GM12891 (cell line): ENCODE measurements at regions not wholly inside any gene's neighbourhood (a gene's known extent, or its start where the extent isn't known, plus 50 kb on each side); places are given as distances from the start of the nearest gene placed in this dataset.

Source experiments
- DNase-seq: peaks from one replicate; pipeline ENCODE4 v3.0.0; 2011; ENCODE audit warnings: low spot score; ENCODE audit not compliant: insufficient read length
- FAIRE-seq: peaks from 2 replicates; lab custom pipeline; 2011; peaks lifted over from hg19 to GRCh38; lab: Jason Lieb, UNC
- PAX5 ChIP-seq: IDR thresholded peaks from 2 replicates; pipeline ENCODE4 v1.6.1; 2011; ENCODE audit warnings: low read length, moderate library complexity, mild to moderate bottlenecking; ENCODE audit not compliant: insufficient read depth, severe bottlenecking
- POLR2A ChIP-seq: IDR thresholded peaks from 2 replicates; pipeline ENCODE4 v1.6.1; 2011; ENCODE audit warnings: low read depth, low read length, control low read depth
- POLR2AphosphoS5 ChIP-seq: IDR thresholded peaks from 2 replicates; pipeline ENCODE4 v1.6.1; 2011; ENCODE audit warnings: low read depth, low read length, control low read depth
- POU2F2 ChIP-seq: IDR thresholded peaks from 2 replicates; pipeline ENCODE4 v1.6.1; 2011; ENCODE audit warnings: low read depth, mild to moderate bottlenecking, control low read depth, low read length, moderate library complexity
- SPI1 ChIP-seq: IDR thresholded peaks from 2 replicates; pipeline ENCODE4 v1.6.1; 2011; ENCODE audit warnings: low read depth, low read length, control low read depth
- TAF1 ChIP-seq: IDR thresholded peaks from 2 replicates; pipeline ENCODE4 v1.6.1; 2011; ENCODE audit warnings: low read depth, low read length, control low read depth

DNA sequence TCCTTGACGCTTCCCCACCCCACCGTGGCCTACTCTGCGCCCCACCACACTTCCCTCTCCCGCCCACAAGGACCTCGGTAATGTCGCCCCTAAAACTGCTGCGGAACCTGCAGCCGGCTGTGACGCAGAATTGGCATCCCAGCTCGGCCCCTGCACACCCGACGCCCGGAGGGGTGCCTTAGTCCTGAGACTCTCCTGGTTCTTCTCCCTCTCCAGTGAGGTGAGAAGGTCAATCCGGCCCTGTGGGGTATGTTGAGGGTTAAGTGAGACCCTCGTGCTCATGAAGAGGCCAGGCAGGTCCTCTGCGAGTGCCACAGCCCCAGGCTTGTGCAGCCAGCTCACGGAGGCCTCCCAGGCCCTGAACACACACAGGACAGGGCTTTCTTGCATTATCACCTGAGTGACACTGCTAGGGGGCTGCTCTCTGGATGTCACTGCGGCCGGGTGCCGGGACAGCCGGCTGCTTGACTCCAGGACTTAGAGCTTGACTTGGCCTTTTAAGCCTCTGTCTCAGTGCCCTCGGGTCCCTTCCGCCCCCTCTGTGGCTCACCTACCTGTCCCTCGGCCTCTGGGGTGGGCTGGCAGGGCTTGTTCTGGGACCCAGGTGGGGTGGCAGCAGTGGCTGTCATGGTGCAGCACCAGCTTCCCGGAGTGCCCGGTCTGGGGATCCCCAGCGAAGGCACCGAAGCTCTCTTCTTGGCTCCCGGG is 106.9 kb upstream of the C14orf180 start:
- no peak for DNase-seq
- FAIRE-seq, result no peak
- TF ChIP-seq PAX5 (no peak), POLR2A (no peak), SPI1 (no peak), POU2F2 (no peak), TAF1 (no peak), POLR2AphosphoS5 (no peak)

DNA sequence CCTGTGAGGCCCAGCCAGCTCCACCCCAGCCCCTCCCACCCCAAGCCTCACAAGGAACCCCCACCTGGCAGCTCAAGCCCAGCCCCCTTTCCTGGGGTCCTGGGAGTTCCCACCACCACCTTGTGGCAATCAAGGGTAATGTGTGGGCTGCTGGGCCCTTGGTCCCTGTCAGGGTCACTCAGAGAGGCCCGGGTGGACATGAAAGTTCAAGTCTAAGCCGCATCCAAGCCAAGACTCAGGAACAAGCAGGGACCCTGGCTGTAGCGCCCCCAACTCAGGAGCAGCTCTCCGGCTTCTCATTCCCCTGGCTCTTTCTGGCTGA is 106.4 kb upstream of the C14orf180 start:
- DNase-seq, result no peak
- no peak for FAIRE-seq
- no peak for TF ChIP-seq PAX5

DNA sequence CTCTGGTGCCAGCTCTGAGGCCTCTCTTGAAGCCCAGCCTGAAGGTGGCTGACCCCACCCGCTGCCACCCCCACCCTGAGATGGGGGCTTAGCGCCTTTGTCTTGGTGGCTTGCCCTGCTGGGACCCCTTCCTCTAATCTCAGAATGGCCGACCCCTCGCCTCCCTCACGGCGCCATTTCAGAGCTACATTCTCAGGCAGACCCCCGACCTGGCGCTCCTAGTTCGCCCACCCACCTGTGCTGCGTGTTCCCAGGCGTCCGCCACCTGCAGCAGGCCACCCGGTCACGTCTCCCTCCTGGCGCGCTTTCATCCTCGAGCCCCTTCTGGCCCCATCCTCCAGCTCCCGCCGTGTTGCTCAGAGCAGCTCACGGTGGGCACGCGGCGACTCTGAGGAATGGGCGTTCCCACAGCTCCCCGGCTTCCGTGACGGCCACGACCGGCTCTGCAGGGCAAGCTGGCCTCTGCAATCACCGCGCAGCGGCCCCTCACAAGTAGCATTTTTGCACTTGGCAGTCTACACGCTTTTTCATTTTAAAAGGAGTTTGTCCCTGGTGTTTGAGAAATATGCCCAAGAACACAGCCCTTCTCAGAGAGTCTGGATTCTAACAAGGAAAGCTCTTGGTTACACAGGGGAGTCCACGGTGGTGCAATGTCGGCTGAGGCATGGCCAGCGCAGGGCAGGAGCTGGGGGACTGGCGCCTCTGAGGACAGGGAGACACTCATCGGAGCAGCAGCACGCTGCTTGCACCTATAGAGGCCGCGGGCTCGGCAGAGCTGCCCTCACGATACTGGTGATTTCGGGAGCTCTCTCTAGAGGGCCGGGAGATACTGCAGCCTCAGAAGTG is 105.7 kb upstream of the C14orf180 start:
- FAIRE-seq (no peak), DNase-seq (no peak)
- no peak for TF ChIP-seq PAX5
- no peak for TF ChIP-seq POLR2A
- no peak for TF ChIP-seq TAF1
- TF ChIP-seq SPI1, result no peak
- no peak for TF ChIP-seq POLR2AphosphoS5
- TF ChIP-seq POU2F2, result no peak

DNA sequence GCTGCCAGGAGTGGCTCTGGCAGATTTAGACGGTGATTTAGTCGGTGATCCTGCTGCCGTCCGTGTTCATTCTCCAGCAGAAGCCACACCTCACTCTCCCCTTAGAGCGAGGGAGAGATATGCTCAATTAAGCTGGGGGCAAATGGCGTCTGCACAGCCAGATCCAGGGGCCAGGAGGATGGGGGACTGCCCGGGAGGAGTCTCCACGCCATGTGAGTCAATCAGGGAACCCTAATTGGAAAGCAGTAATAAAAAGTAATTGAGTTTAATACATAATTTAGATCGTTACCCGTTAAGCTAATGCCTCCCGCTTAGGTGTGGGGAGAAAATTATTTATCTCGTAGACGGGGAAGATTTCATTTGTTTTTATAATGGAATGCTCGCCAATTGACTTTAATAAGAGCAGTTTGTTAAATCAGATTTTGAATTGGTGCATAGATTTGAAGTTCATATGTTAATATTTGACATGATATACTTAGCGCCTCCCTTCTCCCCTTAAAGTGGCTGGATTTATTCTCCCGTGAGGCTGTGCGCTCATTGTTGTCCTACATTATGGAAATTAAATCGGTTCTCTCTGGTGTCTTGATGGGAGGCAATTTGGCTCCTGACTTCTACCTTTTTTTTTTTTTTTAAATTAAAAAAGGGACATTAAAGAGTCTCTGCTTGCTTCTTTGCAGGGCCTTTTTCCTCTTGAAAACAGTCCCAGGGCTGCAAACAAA is 104.9 kb upstream of the C14orf180 start:
- no peak for DNase-seq
- no peak for FAIRE-seq
- TF ChIP-seq TAF1 (no peak), POLR2A (no peak), SPI1 (no peak), PAX5 (no peak), POLR2AphosphoS5 (no peak), POU2F2 (no peak)

DNA sequence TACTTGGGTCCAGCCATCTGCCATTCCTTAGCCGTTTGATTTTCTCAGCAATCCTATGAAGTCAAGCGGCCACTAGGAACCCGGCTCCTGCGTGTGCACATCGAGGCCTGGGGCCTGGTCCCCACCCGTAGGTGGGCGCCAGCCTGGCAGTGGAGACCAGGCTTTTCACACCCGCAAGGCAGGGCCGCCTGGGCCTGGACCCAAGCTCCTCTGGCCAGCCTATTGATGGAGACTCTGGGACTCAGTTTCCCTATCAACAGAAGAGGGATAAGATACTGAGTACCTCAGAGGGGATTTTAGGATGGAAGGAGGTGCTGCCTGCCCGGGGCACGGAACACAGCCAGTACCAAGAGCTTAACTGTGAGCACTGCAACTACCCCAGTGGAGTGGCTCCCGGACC is 104.3 kb upstream of the C14orf180 start:
- FAIRE-seq (no peak), DNase-seq (no peak)
- no peak for TF ChIP-seq TAF1
- TF ChIP-seq PAX5, result no peak
- TF ChIP-seq SPI1, result no peak
- no peak for TF ChIP-seq POLR2A
- TF ChIP-seq POLR2AphosphoS5, result no peak
- no peak for TF ChIP-seq POU2F2

DNA sequence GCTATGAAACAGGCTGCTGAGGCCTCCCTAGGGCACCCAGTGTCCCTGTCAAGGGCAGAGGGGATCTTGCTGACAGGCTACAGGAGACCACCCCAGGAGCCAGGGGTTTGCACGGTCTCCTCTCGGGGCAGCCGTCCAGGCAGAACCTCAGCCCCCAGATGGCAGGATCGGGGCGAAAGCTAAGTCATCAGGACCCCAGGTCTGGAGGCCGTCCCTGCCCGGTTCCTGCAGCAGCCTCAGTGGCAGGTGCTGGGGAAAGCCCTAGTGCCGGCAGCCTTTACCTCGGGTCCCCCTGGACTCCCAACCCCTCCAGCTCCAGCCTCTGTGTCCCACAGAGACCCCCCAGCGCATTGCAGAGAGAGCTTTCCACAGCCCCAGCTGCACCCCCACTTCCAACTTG is 103.8 kb upstream of the C14orf180 start:
- DNase-seq (no peak), FAIRE-seq (no peak)
- TF ChIP-seq PAX5 (no peak), SPI1 (no peak)

DNA sequence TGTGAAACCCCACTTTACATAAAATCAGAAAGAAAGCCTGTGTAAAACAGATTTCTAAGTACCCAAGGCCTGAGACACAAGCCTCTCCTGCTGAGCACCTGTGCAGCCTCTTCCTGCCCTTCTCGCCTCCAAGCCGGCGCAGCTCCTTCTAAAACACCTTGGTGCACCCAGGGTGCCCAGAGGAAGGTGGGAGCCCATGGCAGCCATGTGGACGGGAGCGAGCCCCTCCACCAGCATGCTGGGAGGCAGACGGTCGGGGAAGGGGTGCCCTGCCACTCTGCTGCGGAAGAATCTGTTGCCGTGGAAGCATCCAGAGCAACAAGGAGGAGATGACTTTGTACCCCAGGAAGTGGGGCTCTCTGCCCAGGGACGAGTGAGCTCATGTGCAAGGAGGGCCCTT is 103.1 kb upstream of the C14orf180 start:
- FAIRE-seq (no peak), DNase-seq (no peak)
- no peak for TF ChIP-seq PAX5
- TF ChIP-seq POU2F2, result no peak
- no peak for TF ChIP-seq POLR2A
- no peak for TF ChIP-seq POLR2AphosphoS5
- TF ChIP-seq SPI1, result no peak
- no peak for TF ChIP-seq TAF1

DNA sequence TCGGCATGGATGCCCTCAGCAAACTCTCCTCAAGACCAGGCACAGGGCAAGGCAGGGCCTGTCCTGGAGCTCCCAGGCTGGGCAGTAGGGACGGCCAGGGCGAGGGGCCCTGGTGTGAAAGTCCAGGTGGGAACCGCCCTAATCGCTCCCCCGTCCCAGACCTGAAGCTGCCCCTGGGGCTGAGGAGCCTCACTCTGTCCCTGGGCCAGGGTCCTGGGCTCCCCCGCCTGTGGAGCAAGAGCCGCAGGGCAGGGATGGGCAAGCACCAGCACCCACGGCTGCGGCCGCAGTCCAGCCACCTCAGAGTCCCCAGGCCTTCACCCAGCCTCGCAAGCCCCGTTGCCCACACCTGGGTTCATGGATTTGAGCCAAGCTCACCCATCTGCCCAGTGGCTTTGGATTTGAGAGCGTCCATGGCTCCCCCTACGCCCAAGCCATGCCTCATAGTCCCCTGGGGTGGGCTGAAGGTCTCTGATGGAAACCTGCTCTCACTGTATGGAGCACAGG is 102.4 kb upstream of the C14orf180 start:
- FAIRE-seq, result no peak

DNA sequence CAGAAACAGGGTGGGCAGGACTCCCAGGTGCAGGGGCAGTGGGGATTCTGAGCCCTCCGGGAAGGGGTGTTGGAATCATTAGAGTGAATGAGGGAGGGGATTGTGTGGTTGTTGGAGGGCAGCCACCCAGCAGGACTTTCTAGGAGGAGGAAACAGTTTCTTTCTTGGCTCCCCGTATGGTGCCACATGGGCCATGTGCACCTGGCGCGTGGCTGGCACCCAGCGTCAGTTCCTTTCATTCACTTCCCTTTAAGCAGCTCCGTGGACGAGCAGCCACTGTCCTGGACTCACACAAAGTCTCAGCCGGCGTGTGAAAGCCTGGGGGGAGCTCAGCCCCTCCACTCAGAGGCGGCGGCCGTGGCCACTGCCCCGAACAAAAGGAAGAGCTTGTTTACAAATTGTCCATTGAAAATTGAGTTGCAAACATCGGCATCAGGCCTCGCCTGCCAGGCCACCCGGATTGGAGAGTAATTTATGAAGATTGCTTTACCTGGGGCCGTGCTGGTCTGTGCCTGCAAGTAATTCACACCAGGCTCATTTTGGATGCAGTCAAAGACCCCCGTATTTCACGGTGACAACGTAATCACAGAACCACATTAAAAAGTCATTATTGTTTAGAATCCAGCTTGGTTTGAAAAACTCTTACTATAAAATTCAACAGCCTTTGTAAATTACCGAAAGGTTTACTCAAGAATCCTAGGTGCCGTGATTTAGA is 101.7 kb upstream of the C14orf180 start:
- no peak for FAIRE-seq
- no peak for DNase-seq
- TF ChIP-seq SPI1 (no peak), PAX5 (no peak), POU2F2 (no peak), TAF1 (no peak), POLR2AphosphoS5 (no peak), POLR2A (no peak)

More for the DNA sequence above, 102.4 kb upstream of the C14orf180 start:
- DNase-seq, result no peak
- no peak for TF ChIP-seq POLR2AphosphoS5
- TF ChIP-seq TAF1, result no peak
- TF ChIP-seq POLR2A, result no peak
- TF ChIP-seq POU2F2, result no peak
- TF ChIP-seq PAX5, result no peak
